GM18499 (cell line): ENCODE measurements at regions not wholly inside any gene's neighbourhood (a gene's known extent, or its start where the extent isn't known, plus 50 kb on each side); places are given as distances from the start of the nearest gene placed in this dataset.

Experiments
- ATAC-seq: cut with Tn5 transposase; IDR thresholded peaks from one replicate; pipeline ENCODE4 v1.9.1; 2021; ENCODE audit warnings: moderate number of reproducible peaks; ENCODE audit not compliant: insufficient read depth, unreplicated experiment

DNA sequence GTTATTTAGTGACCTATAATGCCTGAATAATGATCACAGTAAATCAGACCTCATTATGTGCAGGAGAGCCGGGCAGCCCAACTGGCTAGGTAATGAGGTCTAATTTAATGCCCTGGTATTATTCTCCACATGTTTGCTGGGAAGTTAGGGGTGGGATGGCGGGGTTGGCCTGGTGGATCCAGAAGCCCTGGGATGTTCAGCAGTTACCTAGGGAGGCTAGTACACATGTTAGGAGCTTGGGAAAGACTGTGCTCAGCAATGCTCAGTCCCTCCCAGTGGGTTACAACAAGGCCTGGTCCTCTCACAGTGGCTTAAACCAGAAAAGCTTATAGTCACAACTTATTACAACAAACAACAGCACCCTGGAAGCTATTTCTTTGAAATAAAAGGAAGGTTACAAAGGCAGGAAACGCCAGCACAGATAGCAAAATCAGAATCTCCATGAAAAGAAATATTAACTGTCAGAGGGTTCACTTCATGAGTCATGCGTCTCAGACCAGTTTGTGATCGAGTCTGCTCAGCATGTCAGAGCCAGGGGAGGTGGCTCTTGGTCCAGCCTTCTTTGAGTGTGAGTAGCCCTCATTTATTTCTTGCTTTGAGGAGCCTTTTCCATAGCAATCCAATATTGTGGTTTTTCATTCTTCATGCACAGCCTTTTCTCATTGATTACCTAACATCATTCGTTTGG, 418.6 kb upstream of the NPVF start:
- ATAC-seq, result no peak

GRCh38 chr7:25647872-25648271, 419.6 kb upstream of the NPVF start:
- ATAC-seq, result no peak

DNA sequence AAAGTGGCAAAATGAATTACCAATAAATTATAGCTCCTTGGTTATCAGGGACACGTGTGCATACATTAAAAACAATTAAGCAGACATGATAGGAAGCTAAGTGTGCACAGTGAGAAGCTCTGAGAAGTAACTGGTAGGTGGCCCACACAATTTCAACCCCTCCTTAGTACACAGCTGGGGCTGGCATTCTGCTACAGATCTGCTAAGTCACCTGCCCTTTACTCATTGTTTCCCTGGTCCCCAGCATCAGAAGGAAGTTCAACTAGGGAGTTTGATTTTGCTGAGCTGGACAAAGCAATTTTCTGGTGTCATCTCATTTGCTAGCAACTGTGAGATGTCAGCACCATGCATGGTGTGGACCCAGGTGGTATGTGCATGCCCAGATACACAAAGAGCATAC, 424.1 kb upstream of the NPVF start:
- ATAC-seq, result no peak

- no peak for ATAC-seq
Observed at GRCh38 chr7:25653384-25653783, 425.1 kb upstream of the NPVF start.

DNA sequence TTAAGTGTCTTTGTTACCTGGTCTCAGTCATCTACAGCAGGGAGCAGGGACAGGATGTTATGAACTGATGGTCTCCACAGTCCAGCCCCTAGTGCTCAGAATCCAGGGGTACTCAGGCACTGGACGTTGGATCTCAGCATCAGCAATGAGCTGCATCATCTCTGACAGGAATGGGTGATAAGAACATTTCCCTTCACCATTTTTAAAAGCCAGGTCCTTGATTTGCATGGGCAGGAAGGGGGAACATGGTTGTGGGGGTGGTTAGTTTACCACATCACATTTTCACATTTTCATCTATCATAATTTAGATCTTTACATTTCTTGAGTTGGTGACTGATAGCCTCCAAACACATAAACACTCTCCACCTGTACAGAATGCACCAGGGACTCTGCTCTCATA, 427.8 kb upstream of the NPVF start:
- no peak for ATAC-seq

DNA sequence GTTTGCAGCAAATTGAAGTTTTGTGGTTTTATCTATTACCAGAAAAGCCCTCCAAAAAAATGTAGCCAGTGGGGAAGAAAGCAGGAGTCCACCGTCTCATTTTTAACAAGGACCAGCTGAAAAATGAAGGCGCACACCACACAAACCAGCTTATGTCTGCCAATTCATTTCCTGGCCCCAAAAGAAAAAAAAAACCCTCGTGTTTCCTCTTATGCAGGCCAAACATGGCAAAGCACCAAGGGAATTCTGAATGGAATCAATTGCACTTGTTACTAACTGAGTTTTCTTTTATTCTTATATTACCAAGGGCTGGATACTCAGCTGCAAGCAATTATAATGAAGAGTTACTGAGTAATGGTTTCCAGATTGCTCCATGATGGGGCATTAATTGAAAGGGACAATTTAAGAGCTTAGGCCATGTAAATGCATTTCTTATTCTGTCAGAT, 428.3 kb upstream of the NPVF start:
- no peak for ATAC-seq

DNA sequence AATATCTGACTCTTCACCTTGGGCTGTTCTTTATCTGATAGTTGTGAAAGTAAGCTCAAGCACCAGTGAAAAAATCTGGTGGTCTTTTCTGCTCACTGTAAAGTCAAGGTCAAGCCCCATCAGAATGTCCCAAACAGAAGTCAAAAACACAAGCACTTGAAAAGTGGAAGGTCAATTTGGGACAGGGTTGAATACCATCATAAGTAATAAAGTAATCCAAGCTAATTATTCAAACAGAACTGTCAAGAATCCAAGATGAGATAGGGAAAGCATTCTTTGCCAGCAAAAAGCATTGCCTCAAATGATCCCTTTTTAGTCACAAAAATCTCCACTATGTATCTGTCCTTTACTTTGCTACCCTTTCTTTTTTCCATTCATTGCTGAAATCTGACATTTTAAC, 430.1 kb upstream of the NPVF start:
- no peak for ATAC-seq

- ATAC-seq, result no peak
Observed at GRCh38 chr7:25659841-25660240, 431.6 kb upstream of the NPVF start.

- no peak for ATAC-seq
Observed at GRCh38 chr7:25662841-25663800, 434.8 kb upstream of the NPVF start.

GRCh38 chr7:25663877-25664276, 435.6 kb upstream of the NPVF start:
- no peak for ATAC-seq

- no peak for ATAC-seq
Observed at GRCh38 chr7:25664593-25664992, 436.3 kb upstream of the NPVF start.

- ATAC-seq, result no peak
Observed at GRCh38 chr7:25665374-25665773, 437.1 kb upstream of the NPVF start.

- ATAC-seq, result no peak
Observed at GRCh38 chr7:25665903-25666670, 437.8 kb upstream of the NPVF start.

GRCh38 chr7:25666671-25667060, 438.4 kb upstream of the NPVF start:
- ATAC-seq, result no peak

DNA sequence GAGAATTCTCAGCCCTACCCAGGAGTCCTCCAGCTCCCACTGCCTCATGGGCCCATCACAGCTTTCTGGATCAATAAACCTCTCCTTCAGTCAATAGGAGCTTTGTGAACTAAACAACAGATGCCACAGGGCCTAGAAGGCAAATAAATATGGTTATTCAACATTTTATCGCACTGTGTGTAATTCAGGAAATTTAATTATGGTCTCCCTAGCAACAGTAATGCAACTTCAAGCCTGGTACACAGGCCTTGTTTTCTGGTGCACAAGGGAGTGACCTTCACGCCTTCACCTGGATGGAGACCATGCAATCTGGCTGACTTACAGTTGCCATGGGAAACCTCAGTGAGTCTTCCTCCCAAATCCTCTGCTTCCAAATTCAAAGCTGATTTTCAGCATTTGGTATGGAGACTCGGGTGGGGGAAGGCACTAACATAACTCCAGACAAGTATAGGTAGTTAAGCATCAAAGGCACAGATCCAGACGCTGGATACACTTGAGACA, 441.0 kb upstream of the NPVF start:
- no peak for ATAC-seq

DNA sequence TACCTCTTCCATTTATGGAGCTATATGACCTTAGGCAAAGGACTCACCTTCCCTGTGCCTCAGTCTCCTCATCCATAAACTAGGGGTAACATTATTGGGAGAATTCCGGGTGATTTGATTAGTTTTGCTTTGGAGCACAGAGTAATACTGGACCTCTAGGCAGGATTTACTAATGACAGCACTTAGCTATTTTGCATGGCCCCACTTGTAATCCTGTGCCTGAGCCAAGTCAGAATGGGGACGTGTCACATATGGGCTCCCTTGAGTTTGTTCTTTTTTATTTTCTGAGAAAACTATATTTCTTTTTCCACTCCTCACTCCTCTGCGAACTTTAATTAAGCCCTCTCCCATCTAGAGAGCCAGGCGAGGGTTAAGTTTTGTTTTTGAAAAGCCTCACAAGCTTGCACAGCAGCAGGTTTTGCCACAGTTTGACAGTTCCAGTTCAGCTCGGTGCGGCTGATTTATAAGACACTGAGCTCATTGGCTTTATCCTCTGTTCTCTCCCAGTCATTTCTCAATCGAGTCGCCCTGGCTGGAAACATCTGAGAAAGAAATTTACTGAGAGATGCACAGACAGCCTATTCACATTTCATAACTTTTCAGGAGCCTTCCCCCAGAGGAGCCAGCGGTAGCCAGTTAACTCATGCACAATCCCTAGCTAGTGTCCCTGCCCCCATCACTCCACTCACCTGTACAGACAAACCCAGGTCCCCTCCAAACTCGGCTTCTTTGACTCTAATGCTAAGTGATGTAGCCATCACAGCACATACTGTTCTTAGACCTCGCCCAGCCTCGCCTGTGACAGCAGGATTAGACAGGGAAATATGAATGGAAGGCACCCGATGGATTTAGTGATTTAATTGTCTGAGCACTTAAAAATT, 441.9 kb upstream of the NPVF start:
- no peak for ATAC-seq

DNA sequence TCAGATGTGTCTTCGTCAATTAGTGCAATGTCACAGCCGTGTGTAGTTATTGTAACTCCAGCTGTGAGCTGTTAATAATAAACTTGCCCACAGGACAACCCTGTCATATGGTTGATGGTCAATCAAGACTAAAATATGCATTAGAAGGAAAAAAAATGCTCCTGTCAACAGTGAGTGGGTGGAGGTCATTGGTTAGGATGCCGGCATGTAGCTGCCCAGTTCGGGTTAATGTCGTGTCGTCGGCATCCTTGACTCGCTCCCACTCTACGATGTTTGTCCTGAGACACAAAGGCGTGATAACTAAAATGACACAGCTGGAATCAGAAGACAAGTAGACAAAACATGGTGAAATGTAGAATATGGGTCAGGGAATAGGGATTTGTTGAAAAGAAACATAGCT, 442.8 kb upstream of the NPVF start:
- ATAC-seq, result no peak

GRCh38 chr7:25672496-25672895, 444.2 kb upstream of the NPVF start:
- ATAC-seq, result no peak

DNA sequence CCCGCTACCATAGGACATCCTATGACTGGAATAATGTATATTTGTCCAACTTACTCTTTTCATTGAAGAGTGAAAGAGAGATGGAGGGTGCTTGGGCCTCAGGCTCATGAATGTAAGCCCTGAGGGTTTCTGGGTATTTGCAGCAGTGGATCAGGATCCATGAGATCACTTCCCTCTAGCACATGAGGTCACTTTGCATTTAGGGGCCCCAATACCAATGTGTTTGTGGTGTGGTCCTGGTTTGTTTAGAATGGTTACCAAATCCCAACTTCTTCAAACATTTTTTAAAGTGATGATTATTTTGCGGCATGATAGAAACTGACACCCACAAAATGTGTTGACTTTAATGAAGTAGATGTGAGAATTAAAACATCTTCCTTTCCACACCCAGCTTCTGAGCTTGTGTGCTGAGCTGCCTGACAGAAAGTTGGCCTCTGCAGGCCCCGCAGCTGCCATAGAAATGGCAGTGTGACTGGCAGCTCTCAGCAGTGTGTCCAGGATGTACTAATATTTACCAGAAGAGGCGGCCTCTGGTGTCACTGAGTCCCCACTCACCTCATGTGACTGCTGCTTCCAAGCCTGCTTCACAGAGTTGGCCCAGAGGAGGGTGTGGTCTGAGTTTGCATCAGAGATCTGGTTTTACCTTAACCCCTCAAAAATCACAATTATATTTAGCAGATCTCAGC, 447.6 kb upstream of the NPVF start:
- no peak for ATAC-seq
